Stimulated activated CD8-positive, alpha-beta memory T cell treated with anti-CD3 and anti-CD28 coated beads, Interleukin-15, amount 100 ng/mL, for 1 hour (primary cell): ENCODE measurements at regions not wholly inside any gene's neighbourhood (a gene's known extent, or its start where the extent isn't known, plus 50 kb on each side); places are given as distances from the start of the nearest gene placed in this dataset.
"Not testable (repeated sequence)": the region's sequence is repeated elsewhere in the genome, so short reads cannot be mapped to it uniquely, and the experiment has no call there.

ENCODE experiments used
- DNase-seq: peaks from one replicate; pipeline ENCODE4 v3.0.0-alpha.2; 2020; ENCODE audit warnings: low read depth

GRCh38 chr2:18980786-18981430, 377.5 kb downstream of the OSR1 start:
- no peak for DNase-seq

DNA sequence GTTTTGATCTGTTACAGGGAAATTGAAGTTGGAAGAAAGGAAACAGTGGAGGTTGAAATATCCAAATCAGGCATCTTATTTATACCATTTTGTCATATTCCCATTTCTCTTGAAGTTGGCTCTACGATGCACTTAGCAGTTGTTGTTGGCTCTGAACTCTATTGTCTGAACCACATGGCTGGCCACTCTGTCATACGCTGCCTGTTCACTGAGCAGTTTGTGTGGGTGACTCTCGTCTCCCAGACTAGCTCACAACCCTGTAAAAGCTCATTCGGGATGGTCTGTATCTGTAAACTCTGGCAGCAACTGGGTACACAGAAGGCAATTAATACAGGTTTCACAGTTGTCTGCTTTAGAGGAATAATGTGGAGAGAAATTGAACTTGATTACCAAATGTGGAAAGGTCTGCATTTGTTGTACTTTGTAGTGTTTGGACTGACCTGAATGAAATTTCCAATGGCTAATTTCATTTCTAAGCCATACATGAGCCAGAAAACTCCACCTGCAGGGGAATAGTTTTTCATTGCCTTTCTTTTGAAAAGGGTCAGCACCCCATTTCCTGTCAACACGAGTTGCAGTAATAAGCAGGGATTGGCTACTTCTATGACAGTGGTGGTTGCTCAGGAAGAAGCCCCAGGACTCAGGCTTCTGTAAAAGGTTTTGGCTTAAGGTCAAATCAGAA, 378.2 kb downstream of the OSR1 start:
- no peak for DNase-seq

GRCh38 chr2:18977409-18977808, 381.0 kb downstream of the OSR1 start:
- DNase-seq, result no peak

- DNase-seq, result no peak
These were observed 382.1 kb downstream of the OSR1 start for GRCh38 chr2:18976168-18976961.

DNA sequence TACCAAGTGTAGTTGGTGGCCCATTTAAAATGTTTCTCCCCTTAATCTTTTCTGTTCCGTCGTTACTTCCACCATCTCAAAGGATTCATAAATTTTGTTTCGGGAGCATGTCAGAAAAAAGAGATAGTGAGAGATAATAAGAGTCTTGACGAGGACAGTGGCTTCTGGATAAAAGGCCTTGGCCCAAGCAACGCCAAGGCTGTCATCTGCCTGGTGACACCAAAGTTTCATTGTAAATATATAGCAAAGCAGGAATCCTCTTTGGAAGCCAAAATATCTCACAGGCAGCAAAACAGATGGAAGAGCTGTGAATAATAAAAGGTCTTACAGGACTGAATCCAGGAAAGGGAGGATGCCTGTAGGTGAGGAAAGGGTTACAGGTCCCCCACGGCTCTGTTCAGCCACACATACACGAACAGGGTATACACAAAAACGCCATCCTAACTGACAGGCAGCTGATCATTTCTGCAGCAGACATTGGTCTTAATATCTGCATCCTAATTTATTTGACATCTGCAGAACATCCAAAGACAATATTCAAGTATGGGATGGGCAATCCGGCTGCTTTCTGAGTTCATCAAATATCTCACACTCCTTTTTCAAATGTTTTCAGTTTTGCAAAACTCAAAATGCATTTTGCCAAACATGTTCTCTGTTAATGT, 382.8 kb downstream of the OSR1 start:
- DNase-seq, result no peak

DNA sequence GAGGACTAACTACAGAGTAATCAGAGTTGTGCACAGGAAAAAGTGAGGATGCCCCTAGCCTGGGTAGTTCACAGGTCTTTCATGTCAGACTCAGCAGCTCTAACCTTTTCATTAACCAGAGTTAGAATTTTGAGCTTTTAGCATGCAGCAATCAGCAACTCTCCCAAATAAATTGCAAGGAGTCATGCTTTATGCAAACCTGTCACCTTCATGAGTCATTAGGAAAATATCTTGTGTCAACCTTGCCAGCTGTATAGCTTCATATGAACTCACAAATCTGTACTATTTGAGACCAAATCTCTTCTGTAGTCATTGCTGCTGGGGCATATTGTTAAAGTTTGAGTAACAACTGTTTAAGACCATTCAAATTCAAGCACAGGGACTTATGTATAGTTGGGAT, 382.3 kb upstream of the NT5C1B start:
- DNase-seq, result no peak

DNA sequence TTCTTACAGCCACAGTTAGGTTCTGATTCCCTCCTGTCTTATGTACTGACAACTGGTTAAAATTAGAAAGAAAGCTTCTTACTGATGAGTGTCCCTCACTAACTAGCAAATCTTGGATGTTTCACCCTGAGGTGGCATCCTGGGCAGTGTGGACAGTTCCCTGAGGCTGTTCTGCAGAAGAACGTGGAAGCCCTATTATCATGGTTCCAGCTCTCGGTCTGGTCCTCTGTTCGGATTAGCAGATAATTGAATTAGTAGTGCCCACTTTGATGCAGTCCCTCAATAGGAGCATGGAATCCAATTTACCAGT, 381.7 kb upstream of the NT5C1B start:
- DNase-seq, result no peak

DNA sequence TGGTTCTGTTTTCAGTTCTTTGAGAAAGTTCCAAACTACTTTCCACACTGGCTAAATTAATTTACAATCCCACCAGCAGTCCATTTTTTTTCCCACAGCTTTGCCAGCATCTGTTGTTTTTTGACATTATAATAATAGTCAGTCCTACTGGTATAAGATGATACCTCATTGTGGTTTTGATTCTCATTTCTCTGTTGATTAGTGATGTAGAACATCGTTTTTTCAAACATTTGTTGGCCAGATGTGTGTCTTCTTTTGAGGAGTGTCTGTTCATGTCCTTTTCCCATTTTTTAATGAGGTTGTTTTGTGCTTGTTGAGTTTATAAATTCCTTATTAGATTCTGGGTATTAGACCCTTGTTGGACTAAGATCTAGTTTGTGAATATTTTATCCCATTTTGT, 376.8 kb upstream of the NT5C1B start:
- DNase-seq, result no peak

- DNase-seq, result not testable (repeated sequence)
These were observed 374.4 kb upstream of the NT5C1B start for GRCh38 chr2:18963739-18964256.

DNA sequence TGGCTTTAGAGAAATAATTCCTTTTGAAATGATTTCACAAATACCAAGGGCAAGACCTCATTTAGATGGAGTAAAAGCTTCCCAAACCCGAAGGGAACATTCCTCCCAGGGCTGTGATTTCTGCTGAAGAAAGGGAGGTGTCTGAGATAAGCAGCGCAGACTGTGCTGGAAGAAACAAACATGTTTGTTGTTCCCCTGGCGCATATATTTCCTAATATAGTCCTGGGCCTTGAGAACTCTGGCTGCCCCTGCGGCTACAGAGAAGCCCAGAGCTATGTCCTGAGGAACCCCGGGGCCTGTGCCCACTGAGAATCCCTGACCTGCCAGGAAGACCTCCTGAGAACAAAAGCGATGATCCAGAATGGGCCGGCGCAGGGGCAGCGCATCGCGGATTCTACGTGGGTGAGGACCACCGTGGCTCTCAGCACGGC, 372.6 kb upstream of the NT5C1B start:
- DNase-seq, result no peak

DNA sequence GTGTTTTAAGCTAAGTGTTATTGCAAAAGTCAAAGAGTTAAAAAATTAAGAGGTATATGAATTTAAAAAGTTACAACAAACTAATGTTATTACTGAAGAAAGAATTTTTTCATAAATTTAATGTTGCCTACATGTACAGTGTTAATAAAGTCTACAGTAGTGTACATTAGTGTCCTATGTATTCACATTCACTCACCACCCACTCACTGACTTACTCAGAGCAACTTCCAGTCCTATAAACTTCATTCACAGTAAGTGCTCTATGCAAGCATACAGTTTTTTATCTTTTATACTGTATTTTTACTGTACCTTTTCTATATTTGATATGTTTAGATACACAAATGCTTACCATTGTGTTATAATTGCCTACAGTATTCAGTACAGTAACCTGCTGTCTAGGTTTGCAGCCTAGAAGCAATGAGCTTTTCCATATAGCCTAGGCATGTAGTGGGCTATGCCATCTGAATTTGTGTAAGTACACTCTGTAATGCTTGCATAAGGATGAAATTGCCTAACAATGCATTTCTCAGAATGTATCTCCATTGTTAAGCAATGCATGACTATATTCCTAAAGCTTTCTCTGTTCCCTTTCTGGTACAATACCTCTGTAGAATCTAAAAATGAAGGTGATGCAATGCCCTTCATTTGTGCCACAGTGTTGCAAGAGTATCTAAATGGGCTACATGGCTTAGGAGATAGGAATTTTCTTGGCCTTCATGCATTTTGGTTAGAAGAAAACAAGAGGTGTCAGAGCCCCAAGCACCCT, 370.8 kb upstream of the NT5C1B start:
- DNase-seq, result no peak

DNA sequence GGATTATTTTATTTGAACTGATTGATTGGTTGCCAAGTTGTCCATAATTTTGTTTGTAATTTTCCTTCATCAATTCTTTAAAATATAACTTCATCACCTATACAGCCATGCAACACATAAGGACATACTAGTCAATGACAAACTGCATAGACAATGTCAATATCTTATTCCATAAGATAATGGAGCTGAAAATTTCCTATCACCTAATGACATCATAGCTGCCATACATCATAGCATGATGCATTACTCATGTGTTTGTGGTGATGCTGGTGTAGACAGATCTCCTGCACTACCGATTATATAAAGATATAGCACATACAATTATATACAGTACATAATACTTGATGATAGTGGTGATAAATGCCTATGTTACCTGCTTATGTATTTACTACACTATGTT, 369.8 kb upstream of the NT5C1B start:
- no peak for DNase-seq

DNA sequence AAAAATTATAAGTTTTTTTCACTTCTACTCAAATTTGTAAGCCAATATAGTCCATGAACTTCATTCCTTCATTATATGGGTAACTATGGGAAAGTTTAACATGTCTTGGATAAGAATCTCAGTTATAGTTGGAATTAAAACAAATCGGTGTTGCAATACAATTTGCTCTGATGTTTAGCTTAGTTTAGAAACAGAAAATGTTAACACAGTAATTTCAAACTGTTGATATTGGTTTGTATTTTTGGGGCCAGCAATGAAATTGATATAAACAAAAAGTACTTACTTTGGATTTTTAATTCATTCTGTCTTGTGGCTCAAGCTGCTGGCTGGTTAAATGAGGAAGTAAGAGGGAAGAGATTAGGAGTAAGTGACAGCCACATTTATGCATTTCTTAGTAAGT, 368.5 kb upstream of the NT5C1B start:
- no peak for DNase-seq

DNA sequence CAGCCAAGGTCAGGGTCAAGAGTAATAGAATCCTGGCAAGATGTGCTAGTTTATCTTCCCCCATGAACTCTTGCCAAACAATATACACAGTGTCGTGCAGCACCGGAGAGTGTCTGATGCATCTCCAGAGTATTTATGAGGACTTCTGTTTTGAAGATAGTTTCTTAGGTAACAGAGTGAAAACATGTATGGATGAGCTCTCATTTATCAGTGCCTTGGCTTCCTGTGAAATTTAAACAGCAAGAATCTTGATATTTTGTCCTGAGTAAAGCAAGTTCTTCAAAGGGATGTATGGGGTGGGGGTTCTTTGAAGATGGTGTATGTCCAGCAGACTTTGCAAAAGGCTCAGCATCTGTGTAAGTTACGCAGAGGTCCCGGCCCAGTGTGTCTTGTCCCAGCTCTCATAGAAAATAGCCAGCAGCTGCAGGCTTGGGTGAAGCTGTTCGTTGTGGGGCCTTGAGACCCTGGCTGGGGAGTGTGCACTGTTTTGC, 361.0 kb upstream of the NT5C1B start:
- DNase-seq, result no peak

DNA sequence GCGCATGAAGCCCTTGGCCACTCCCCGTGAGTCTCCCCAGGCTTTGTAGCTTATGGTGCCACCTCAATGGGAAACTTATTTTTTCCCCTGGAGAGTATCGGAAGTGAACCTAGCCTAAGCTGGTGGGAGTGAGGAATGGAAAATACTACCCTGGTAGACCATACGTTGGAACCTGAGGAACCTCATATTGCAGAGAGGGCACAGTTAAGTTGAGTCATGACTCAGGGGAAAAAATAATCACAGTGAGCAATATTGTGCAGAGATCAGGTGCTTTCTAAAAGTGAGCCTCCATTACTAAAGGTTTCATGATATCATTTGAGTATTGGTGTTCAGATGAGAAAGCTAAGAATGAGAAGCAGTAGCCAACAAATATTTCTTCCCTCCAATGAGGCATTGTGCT, 360.5 kb upstream of the NT5C1B start:
- DNase-seq, result no peak

GRCh38 chr2:18940184-18940583, 350.8 kb upstream of the NT5C1B start:
- no peak for DNase-seq

GRCh38 chr2:18939740-18940139, 350.4 kb upstream of the NT5C1B start:
- not testable (repeated sequence) for DNase-seq

DNA sequence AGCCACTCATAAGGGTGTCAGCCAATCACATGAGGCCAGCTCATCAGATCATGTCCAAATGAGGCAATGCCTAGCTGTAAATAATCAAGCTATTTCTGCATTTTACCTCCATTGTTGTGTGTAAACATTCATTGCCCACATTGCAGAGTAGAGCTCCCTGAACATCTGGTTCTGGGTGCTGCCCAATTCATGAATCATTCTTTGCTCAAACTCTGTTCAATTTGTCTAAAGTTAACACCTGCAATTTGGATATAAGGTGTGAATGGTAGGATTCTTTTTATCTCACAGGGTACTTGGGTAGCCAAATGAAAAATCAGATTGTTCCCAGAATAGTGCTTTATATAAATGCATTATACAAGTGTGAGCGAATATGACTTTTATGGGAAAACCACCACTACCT, 345.5 kb upstream of the NT5C1B start:
- no peak for DNase-seq

GRCh38 chr2:18932853-18933252, 343.5 kb upstream of the NT5C1B start:
- DNase-seq, result no peak

DNA sequence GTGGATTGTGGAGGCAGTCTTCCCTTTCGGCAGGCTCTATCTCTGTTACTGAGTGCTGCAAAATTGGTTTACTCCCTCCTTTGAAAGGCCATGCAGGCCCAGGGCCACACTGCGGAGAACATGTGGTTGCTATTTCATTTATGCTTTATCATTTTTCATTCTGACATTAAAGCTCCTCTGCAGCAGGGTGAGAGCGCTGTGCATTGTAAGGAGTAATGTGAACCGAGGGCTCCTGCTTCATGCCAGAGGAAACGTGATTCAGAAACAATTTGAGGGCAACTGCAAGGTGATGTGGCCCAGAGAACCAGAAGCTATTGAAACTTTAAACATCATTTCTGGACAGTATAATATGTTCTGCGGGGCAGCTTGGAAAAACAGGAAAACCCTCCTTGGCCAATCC, 341.6 kb upstream of the NT5C1B start:
- DNase-seq, result no peak

DNA sequence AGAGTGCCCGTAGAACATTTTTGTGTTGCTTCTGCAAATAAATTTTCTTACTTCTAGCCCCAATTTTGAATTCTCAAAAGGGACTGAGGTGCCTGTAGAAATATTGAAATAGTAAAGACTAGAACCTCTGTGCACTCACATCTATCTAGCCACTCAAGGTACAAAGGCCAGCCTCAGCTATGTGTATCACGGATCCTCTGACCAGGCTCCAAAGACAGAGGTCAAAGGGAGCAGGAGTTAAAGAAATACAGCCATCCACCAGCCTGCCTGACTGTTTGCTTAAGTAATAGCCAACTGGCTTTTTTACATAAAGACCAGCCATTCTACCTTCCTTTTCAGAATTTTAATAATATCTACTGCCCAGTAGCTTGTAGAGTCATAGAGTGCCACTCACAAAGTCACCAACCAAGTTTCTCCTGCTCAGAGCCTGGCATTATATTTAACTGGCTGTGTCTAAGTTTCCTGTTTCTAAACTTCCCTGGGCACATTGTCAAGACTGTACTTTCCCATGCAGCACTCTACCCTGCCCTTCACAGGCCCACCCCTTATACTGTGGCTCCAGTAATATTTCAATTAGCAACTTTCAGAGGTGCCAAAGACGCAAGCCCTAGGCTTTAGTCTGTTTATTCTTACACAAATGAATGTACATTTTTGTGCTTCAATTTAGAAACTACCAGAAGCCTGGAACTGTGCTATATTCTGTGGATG, 338.3 kb upstream of the NT5C1B start:
- no peak for DNase-seq
